ENCODE measurements at regions not wholly inside any gene's neighbourhood (a gene's known extent, or its start where the extent isn't known, plus 50 kb on each side); places are given as distances from the start of the nearest gene placed in this dataset.

DNA sequence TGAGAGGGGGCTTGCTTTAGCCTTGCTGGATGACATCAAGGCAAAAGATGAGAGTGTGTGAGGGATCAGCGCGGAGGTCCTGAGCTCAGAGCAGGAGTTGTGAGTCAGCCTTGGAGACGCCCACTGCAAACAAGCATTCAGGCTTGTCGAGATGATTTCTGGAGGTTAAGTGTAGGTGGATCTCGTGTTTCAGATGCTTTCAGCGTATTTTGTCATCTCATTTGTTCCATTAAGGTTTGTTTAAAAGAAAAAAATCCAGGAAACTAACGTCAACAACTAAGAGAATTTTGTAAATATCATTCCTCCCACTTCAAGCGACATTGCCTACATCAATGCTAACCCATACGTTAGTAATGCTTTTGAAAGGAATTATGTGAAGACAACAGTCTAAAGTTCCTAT, 715.4 kb upstream of the NRP1 start:
- TF ChIP-seq, protein P1, sequence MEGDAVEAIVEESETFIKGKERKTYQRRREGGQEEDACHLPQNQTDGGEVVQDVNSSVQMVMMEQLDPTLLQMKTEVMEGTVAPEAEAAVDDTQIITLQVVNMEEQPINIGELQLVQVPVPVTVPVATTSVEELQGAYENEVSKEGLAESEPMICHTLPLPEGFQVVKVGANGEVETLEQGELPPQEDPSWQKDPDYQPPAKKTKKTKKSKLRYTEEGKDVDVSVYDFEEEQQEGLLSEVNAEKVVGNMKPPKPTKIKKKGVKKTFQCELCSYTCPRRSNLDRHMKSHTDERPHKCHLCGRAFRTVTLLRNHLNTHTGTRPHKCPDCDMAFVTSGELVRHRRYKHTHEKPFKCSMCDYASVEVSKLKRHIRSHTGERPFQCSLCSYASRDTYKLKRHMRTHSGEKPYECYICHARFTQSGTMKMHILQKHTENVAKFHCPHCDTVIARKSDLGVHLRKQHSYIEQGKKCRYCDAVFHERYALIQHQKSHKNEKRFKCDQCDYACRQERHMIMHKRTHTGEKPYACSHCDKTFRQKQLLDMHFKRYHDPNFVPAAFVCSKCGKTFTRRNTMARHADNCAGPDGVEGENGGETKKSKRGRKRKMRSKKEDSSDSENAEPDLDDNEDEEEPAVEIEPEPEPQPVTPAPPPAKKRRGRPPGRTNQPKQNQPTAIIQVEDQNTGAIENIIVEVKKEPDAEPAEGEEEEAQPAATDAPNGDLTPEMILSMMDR (IDR thresholded peaks at IDR 0.05; ENCODE audit: low read length) = no peak
- TF ChIP-seq EZH2 (IDR thresholded peaks at IDR 0.05; ENCODE audit: borderline replicate concordance, low read length) = no peak

Data from OCI-LY1 (cell line).